ENCODE measurements at regions not wholly inside any gene's neighbourhood (a gene's known extent, or its start where the extent isn't known, plus 50 kb on each side); places are given as distances from the start of the nearest gene placed in this dataset.
"Not testable (repeated sequence)": the region's sequence is repeated elsewhere in the genome, so short reads cannot be mapped to it uniquely, and the experiment has no call there.

GRCh38 chr2:228433721-228434120 lies 252.2 kb upstream of the SPHKAP start:
- no peak overlapping the region for H3K4me3 ChIP-seq (ENCODE audit: low read length in 2 of 2)
- H3K36me3 ChIP-seq (ENCODE audit: control insufficient read depth in 2 of 2, insufficient read depth in 2 of 2, low read length in 2 of 2), result no peaks in the 10 kb centered on the region
- no peaks in the 10 kb centered on the region for H3K4me1 ChIP-seq (ENCODE audit: control insufficient read depth in 2 of 2, insufficient read depth in 2 of 2, low read length in 2 of 2)
- no peak overlapping the region for H3K9ac ChIP-seq (ENCODE audit: low read depth in 1 of 2, low read length in 2 of 2)
- no peaks in the 10 kb centered on the region for H3K9me3 ChIP-seq (ENCODE audit: control insufficient read depth in 2 of 2, low read length in 2 of 2)
- H3K27me3 ChIP-seq (ENCODE audit: control insufficient read depth in 2 of 2, insufficient read depth in 2 of 2, low read length in 2 of 2), result no peaks in the 10 kb centered on the region
- no peak overlapping the region for H3K27ac ChIP-seq (ENCODE audit: low read depth in 2 of 2, low read length in 2 of 2)

GRCh38 chr2:228432116-228432515 lies 250.6 kb upstream of the SPHKAP start:
- Histone ChIP-seq H3K4me3 (ENCODE audit: low read length in 2 of 2) (no peak overlapping the region), H3K36me3 (ENCODE audit: control insufficient read depth in 2 of 2, insufficient read depth in 2 of 2, low read length in 2 of 2) (no peaks in the 10 kb centered on the region), H3K27me3 (ENCODE audit: control insufficient read depth in 2 of 2, insufficient read depth in 2 of 2, low read length in 2 of 2) (no peaks in the 10 kb centered on the region)

GRCh38 chr2:228430986-228431385 lies 249.5 kb upstream of the SPHKAP start:
- Histone ChIP-seq H3K36me3 (ENCODE audit: control insufficient read depth in 2 of 2, insufficient read depth in 2 of 2, low read length in 2 of 2) (no peaks in the 10 kb centered on the region), H3K27me3 (ENCODE audit: control insufficient read depth in 2 of 2, insufficient read depth in 2 of 2, low read length in 2 of 2) (no peaks in the 10 kb centered on the region), H3K4me1 (ENCODE audit: control insufficient read depth in 2 of 2, insufficient read depth in 2 of 2, low read length in 2 of 2) (no peaks in the 10 kb centered on the region), H3K9me3 (ENCODE audit: control insufficient read depth in 2 of 2, low read length in 2 of 2) (no peaks in the 10 kb centered on the region), H3K9ac (ENCODE audit: low read depth in 1 of 2, low read length in 2 of 2) (no peak overlapping the region), H3K4me3 (ENCODE audit: low read length in 2 of 2) (no peak overlapping the region), H3K27ac (ENCODE audit: low read depth in 2 of 2, low read length in 2 of 2) (no peak overlapping the region)

More at GRCh38 chr2:228432116-228432515, 250.6 kb upstream of the SPHKAP start:
- H3K9ac ChIP-seq (ENCODE audit: low read depth in 1 of 2, low read length in 2 of 2), result no peak overlapping the region
- H3K4me1 ChIP-seq (ENCODE audit: control insufficient read depth in 2 of 2, insufficient read depth in 2 of 2, low read length in 2 of 2), result no peaks in the 10 kb centered on the region
- no peaks in the 10 kb centered on the region for H3K9me3 ChIP-seq (ENCODE audit: control insufficient read depth in 2 of 2, low read length in 2 of 2)
- H3K27ac ChIP-seq (ENCODE audit: low read depth in 2 of 2, low read length in 2 of 2), result no peak overlapping the region

GRCh38 chr2:228426502-228427216 lies 245.2 kb upstream of the SPHKAP start:
- Histone ChIP-seq H3K9ac (ENCODE audit: low read depth in 1 of 2, low read length in 2 of 2) (no peak overlapping the region), H3K9me3 (ENCODE audit: control insufficient read depth in 2 of 2, low read length in 2 of 2) (no peaks in the 10 kb centered on the region), H3K27me3 (ENCODE audit: control insufficient read depth in 2 of 2, insufficient read depth in 2 of 2, low read length in 2 of 2) (no peaks in the 10 kb centered on the region), H3K27ac (ENCODE audit: low read depth in 2 of 2, low read length in 2 of 2) (no peak overlapping the region), H3K4me3 (ENCODE audit: low read length in 2 of 2) (no peak overlapping the region), H3K4me1 (ENCODE audit: control insufficient read depth in 2 of 2, insufficient read depth in 2 of 2, low read length in 2 of 2) (no peaks in the 10 kb centered on the region), H3K36me3 (ENCODE audit: control insufficient read depth in 2 of 2, insufficient read depth in 2 of 2, low read length in 2 of 2) (no peaks in the 10 kb centered on the region)

- H3K4me1 ChIP-seq (ENCODE audit: control insufficient read depth in 2 of 2, insufficient read depth in 2 of 2, low read length in 2 of 2); H3K9me3 ChIP-seq (ENCODE audit: control insufficient read depth in 2 of 2, low read length in 2 of 2); H3K27me3 ChIP-seq (ENCODE audit: control insufficient read depth in 2 of 2, insufficient read depth in 2 of 2, low read length in 2 of 2); H3K4me3 ChIP-seq (ENCODE audit: low read length in 2 of 2); H3K27ac ChIP-seq (ENCODE audit: low read depth in 2 of 2, low read length in 2 of 2); H3K9ac ChIP-seq (ENCODE audit: low read depth in 1 of 2, low read length in 2 of 2); H3K36me3 ChIP-seq (ENCODE audit: control insufficient read depth in 2 of 2, insufficient read depth in 2 of 2, low read length in 2 of 2): not testable (repeated sequence)
Measured at GRCh38 chr2:228425411-228426060, 244.0 kb upstream of the SPHKAP start.

- Histone ChIP-seq H3K36me3 (ENCODE audit: control insufficient read depth in 2 of 2, insufficient read depth in 2 of 2, low read length in 2 of 2) (no peaks in the 10 kb centered on the region), H3K4me3 (ENCODE audit: low read length in 2 of 2) (no peak overlapping the region), H3K9me3 (ENCODE audit: control insufficient read depth in 2 of 2, low read length in 2 of 2) (no peaks in the 10 kb centered on the region), H3K4me1 (ENCODE audit: control insufficient read depth in 2 of 2, insufficient read depth in 2 of 2, low read length in 2 of 2) (no peaks in the 10 kb centered on the region), H3K9ac (ENCODE audit: low read depth in 1 of 2, low read length in 2 of 2) (no peak overlapping the region), H3K27ac (ENCODE audit: low read depth in 2 of 2, low read length in 2 of 2) (no peak overlapping the region), H3K27me3 (ENCODE audit: control insufficient read depth in 2 of 2, insufficient read depth in 2 of 2, low read length in 2 of 2) (no peaks in the 10 kb centered on the region)
Measured at GRCh38 chr2:228417956-228418355, 236.5 kb upstream of the SPHKAP start.

- no peaks in the 10 kb centered on the region for H3K9me3 ChIP-seq (ENCODE audit: control insufficient read depth in 2 of 2, low read length in 2 of 2)
- H3K27ac ChIP-seq (ENCODE audit: low read depth in 2 of 2, low read length in 2 of 2), result no peak overlapping the region
- H3K27me3 ChIP-seq (ENCODE audit: control insufficient read depth in 2 of 2, insufficient read depth in 2 of 2, low read length in 2 of 2), result no peaks in the 10 kb centered on the region
- no peaks in the 10 kb centered on the region for H3K36me3 ChIP-seq (ENCODE audit: control insufficient read depth in 2 of 2, insufficient read depth in 2 of 2, low read length in 2 of 2)
- no peak overlapping the region for H3K9ac ChIP-seq (ENCODE audit: low read depth in 1 of 2, low read length in 2 of 2)
- no peaks in the 10 kb centered on the region for H3K4me1 ChIP-seq (ENCODE audit: control insufficient read depth in 2 of 2, insufficient read depth in 2 of 2, low read length in 2 of 2)
- H3K4me3 ChIP-seq (ENCODE audit: low read length in 2 of 2), result no peak overlapping the region
Measured at GRCh38 chr2:228417526-228417925, 236.0 kb upstream of the SPHKAP start.

GRCh38 chr2:228410061-228410460 lies 228.6 kb upstream of the SPHKAP start:
- no peak overlapping the region for H3K27ac ChIP-seq (ENCODE audit: low read depth in 2 of 2, low read length in 2 of 2)
- no peaks in the 10 kb centered on the region for H3K27me3 ChIP-seq (ENCODE audit: control insufficient read depth in 2 of 2, insufficient read depth in 2 of 2, low read length in 2 of 2)
- H3K4me1 ChIP-seq (ENCODE audit: control insufficient read depth in 2 of 2, insufficient read depth in 2 of 2, low read length in 2 of 2), result no peaks in the 10 kb centered on the region
- H3K4me3 ChIP-seq (ENCODE audit: low read length in 2 of 2), result no peak overlapping the region
- no peak overlapping the region for H3K9ac ChIP-seq (ENCODE audit: low read depth in 1 of 2, low read length in 2 of 2)
- no peaks in the 10 kb centered on the region for H3K36me3 ChIP-seq (ENCODE audit: control insufficient read depth in 2 of 2, insufficient read depth in 2 of 2, low read length in 2 of 2)
- H3K9me3 ChIP-seq (ENCODE audit: control insufficient read depth in 2 of 2, low read length in 2 of 2), result no peaks in the 10 kb centered on the region

- Histone ChIP-seq H3K27me3 (ENCODE audit: control insufficient read depth in 2 of 2, insufficient read depth in 2 of 2, low read length in 2 of 2) (no peaks in the 10 kb centered on the region), H3K36me3 (ENCODE audit: control insufficient read depth in 2 of 2, insufficient read depth in 2 of 2, low read length in 2 of 2) (no peaks in the 10 kb centered on the region), H3K4me1 (ENCODE audit: control insufficient read depth in 2 of 2, insufficient read depth in 2 of 2, low read length in 2 of 2) (no peaks in the 10 kb centered on the region), H3K4me3 (ENCODE audit: low read length in 2 of 2) (no peak overlapping the region), H3K9me3 (ENCODE audit: control insufficient read depth in 2 of 2, low read length in 2 of 2) (no peaks in the 10 kb centered on the region), H3K27ac (ENCODE audit: low read depth in 2 of 2, low read length in 2 of 2) (no peak overlapping the region), H3K9ac (ENCODE audit: low read depth in 1 of 2, low read length in 2 of 2) (no peak overlapping the region)
Measured at GRCh38 chr2:228409493-228409892, 228.0 kb upstream of the SPHKAP start.

GRCh38 chr2:228408529-228409227 lies 227.2 kb upstream of the SPHKAP start:
- no peak overlapping the region for H3K4me3 ChIP-seq (ENCODE audit: low read length in 2 of 2)
- H3K27ac ChIP-seq (ENCODE audit: low read depth in 2 of 2, low read length in 2 of 2), result no peak overlapping the region
- no peaks in the 10 kb centered on the region for H3K36me3 ChIP-seq (ENCODE audit: control insufficient read depth in 2 of 2, insufficient read depth in 2 of 2, low read length in 2 of 2)
- no peaks in the 10 kb centered on the region for H3K4me1 ChIP-seq (ENCODE audit: control insufficient read depth in 2 of 2, insufficient read depth in 2 of 2, low read length in 2 of 2)
- no peaks in the 10 kb centered on the region for H3K27me3 ChIP-seq (ENCODE audit: control insufficient read depth in 2 of 2, insufficient read depth in 2 of 2, low read length in 2 of 2)
- H3K9ac ChIP-seq (ENCODE audit: low read depth in 1 of 2, low read length in 2 of 2), result no peak overlapping the region
- no peaks in the 10 kb centered on the region for H3K9me3 ChIP-seq (ENCODE audit: control insufficient read depth in 2 of 2, low read length in 2 of 2)

Measured in mucosa of rectum (tissue), 2 donors.